ENCODE measurements at regions not wholly inside any gene's neighbourhood (a gene's known extent, or its start where the extent isn't known, plus 50 kb on each side); places are given as distances from the start of the nearest gene placed in this dataset.

- TF ChIP-seq POLR2AphosphoS5 (IDR thresholded peaks at IDR 0.05) (no peak), CTCF (IDR thresholded peaks at IDR 0.05 in 8 of 11, conservative IDR thresholded peaks at IDR 0.05 in 3 of 11) (no peak), POLR2A (IDR thresholded peaks at IDR 0.05) (no peak)
Observed at GRCh38 chr9:130756037-130756436, 62.5 kb downstream of the EXOSC2 start.
